Neural crest cell (in vitro differentiated cells): ENCODE measurements at regions not wholly inside any gene's neighbourhood (a gene's known extent, or its start where the extent isn't known, plus 50 kb on each side); places are given as distances from the start of the nearest gene placed in this dataset.

Experiments
- DNase-seq: peaks from one replicate; pipeline ENCODE4 v3.0.0; 2021; ENCODE audit warnings: low read depth, mixed read lengths, low spot score
- H3K27ac Mint-ChIP-seq: one replicate; pipeline ENCODE4 v1.8.0; 2021; ENCODE audit warnings: mild to moderate bottlenecking, mixed read lengths; ENCODE audit not compliant: unreplicated experiment
- H3K27me3 Mint-ChIP-seq: 2 replicates; pipeline ENCODE4 v1.8.0; 2021; ENCODE audit warnings: low read depth, mild to moderate bottlenecking, mixed read lengths
- H3K36me3 Mint-ChIP-seq: 2 replicates; pipeline ENCODE4 v1.8.0; 2021; ENCODE audit warnings: low read depth, mild to moderate bottlenecking, mixed read lengths
- H3K4me1 Mint-ChIP-seq: 2 replicates; pipeline ENCODE4 v1.8.0; 2021; ENCODE audit warnings: mixed read lengths
- H3K4me3 Mint-ChIP-seq: one replicate; pipeline ENCODE4 v1.8.0; 2021; ENCODE audit warnings: mild to moderate bottlenecking, mixed read lengths
- H3K9me3 Mint-ChIP-seq: 2 replicates; pipeline ENCODE4 v1.8.0; 2021; ENCODE audit warnings: mixed read lengths
- TF ChIP-seq, protein P1 (sequence below): fragments of 200-600 bp; sonication (generic); conservative IDR thresholded peaks from 2 replicates; pipeline ENCODE4 v1.5.0; 2021; ENCODE audit warnings: antibody characterized with exemption, mild to moderate bottlenecking

DNA sequence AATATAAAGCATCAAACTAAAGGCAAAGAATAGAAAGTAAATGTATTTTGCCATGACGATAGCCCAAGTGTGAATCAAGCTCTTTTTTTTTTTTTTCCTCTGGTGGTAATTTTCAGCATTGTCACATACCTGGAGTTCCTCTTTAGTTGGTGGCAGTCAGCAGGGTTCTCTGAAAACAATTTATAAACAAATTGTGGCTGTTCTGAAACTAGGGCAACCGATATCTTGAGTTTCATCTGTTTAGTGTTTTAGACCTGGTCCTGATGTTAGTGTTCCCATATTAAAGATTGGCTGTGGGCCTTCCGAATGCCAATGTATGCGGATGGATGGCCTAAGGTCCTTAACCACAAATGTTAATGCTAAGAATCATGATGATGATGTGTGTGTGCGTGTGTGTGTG lies 713.1 kb downstream of the GATA3 start:
- no peaks in the 10 kb centered on the region for H3K9me3 Mint-ChIP-seq
- no peaks in the 10 kb centered on the region for H3K36me3 Mint-ChIP-seq
- no peak for DNase-seq
- TF ChIP-seq, protein P1, sequence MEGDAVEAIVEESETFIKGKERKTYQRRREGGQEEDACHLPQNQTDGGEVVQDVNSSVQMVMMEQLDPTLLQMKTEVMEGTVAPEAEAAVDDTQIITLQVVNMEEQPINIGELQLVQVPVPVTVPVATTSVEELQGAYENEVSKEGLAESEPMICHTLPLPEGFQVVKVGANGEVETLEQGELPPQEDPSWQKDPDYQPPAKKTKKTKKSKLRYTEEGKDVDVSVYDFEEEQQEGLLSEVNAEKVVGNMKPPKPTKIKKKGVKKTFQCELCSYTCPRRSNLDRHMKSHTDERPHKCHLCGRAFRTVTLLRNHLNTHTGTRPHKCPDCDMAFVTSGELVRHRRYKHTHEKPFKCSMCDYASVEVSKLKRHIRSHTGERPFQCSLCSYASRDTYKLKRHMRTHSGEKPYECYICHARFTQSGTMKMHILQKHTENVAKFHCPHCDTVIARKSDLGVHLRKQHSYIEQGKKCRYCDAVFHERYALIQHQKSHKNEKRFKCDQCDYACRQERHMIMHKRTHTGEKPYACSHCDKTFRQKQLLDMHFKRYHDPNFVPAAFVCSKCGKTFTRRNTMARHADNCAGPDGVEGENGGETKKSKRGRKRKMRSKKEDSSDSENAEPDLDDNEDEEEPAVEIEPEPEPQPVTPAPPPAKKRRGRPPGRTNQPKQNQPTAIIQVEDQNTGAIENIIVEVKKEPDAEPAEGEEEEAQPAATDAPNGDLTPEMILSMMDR = no peak
- H3K4me3 Mint-ChIP-seq = no peak overlapping the region
- no peaks in the 10 kb centered on the region for H3K4me1 Mint-ChIP-seq
- peaks cover 23% of the 10 kb centered on the region for H3K27me3 Mint-ChIP-seq
- no peak overlapping the region for H3K27ac Mint-ChIP-seq

GRCh38 chr10:8768341-8768740 lies 713.9 kb downstream of the GATA3 start:
- Mint-ChIP-seq H3K27me3 (peaks cover 16% of the 10 kb centered on the region), H3K4me3 (no peak overlapping the region), H3K27ac (no peak overlapping the region), H3K4me1 (no peaks in the 10 kb centered on the region), H3K9me3 (no peaks in the 10 kb centered on the region), H3K36me3 (no peaks in the 10 kb centered on the region)
- DNase-seq = no peak
- TF ChIP-seq, protein P1 = no peak

- DNase-seq = no peak
- H3K4me1 Mint-ChIP-seq = no peaks in the 10 kb centered on the region
- no peaks in the 10 kb centered on the region for H3K9me3 Mint-ChIP-seq
- no peak overlapping the region for H3K4me3 Mint-ChIP-seq
- TF ChIP-seq, protein P1 = no peak
- H3K36me3 Mint-ChIP-seq = no peaks in the 10 kb centered on the region
- no peak overlapping the region for H3K27ac Mint-ChIP-seq
- H3K27me3 Mint-ChIP-seq = peaks cover 14% of the 10 kb centered on the region
These were observed 714.4 kb downstream of the GATA3 start for GRCh38 chr10:8768852-8769251.

DNA sequence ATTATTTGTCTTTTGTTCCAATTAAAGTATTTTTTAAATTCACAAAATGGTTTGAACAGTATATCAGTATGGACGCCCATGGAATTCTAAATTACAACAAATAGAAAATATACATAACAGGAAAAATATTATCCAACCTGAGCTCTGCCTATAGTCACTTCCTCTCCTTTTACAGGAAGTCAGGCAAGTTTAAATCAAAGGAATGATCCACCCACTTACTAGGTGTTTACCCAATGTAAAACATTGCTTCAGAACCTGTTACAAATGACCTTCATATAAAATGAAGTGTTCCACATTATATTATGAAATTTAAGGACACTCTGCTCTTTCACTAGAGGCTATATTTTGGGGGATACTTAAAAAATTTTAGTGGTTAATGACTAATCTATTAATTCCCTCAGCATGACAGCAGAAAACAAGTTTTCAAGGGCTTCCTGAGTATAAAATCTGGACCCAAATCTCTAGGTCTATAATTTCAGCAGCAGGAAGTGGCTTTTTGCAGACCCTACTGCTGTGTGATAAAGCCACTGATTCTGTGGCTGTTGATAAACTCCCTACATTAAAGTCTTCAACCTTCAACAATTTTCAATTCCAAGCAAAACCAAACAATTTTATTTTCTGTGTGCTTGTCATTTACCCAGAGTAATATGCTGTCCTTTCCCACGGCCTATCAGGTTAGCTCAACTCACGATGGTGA lies 722.6 kb downstream of the GATA3 start:
- TF ChIP-seq, protein P1 = no peak
- no peak for DNase-seq
- Mint-ChIP-seq H3K27me3 (peaks cover 7% of the 10 kb centered on the region), H3K27ac (no peak overlapping the region), H3K36me3 (no peaks in the 10 kb centered on the region), H3K4me1 (no peaks in the 10 kb centered on the region), H3K9me3 (no peaks in the 10 kb centered on the region), H3K4me3 (no peak overlapping the region)

- Mint-ChIP-seq H3K27ac (no peak overlapping the region), H3K4me1 (no peaks in the 10 kb centered on the region), H3K4me3 (no peak overlapping the region), H3K9me3 (no peaks in the 10 kb centered on the region), H3K27me3 (peaks cover 14% of the 10 kb centered on the region), H3K36me3 (no peaks in the 10 kb centered on the region)
- TF ChIP-seq, protein P1 = no peak
- no peak for DNase-seq
These were observed 724.2 kb downstream of the GATA3 start for GRCh38 chr10:8778713-8779112.
